ENCODE measurements at regions not wholly inside any gene's neighbourhood (a gene's known extent, or its start where the extent isn't known, plus 50 kb on each side); places are given as distances from the start of the nearest gene placed in this dataset.

DNA sequence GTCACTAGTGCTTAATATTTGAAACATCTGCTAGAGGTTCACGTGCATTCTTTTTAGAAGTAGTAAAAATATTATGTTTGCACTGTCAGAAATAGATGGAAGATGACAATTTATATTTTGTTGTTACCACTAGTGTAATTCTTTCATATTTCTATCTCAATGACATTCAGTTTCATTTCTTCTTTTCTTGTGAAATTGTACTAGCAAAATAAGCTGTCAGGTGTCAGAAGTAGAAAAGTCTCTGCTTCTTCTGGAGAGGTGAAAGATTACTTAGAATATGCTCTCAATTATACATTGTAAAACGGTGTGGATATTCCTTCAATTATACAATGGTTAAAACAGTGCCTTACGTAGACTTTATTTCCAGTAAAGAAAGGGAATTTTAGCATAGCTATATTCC lies 395.4 kb downstream of the CSNK1G3 start:
- DNase-seq: no peak

- DNase-seq: no peak
These were observed 394.8 kb downstream of the CSNK1G3 start for GRCh38 chr5:123906698-123907295.

DNA sequence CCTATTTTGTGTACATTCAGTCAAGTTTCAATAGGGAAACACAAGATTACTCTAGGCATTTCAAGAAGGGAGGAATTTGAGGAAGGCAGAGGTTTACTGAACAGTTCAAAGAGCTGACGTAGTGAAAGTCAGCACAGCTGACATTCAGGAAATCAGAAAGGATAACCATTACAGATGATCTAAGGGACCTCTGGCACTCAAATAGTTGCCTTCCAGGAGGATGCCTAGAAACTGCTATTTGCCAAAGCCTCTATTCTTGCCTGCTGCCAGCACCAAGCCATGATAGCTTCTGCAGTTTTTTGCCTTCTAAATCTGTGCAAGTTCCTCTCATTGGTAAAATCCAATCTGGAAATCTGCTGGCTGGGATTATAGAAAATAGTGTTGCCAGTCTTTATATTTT lies 373.1 kb downstream of the CSNK1G3 start:
- no peak for DNase-seq

GRCh38 chr5:123882965-123883345 lies 371.0 kb downstream of the CSNK1G3 start:
- no peak for DNase-seq

DNA sequence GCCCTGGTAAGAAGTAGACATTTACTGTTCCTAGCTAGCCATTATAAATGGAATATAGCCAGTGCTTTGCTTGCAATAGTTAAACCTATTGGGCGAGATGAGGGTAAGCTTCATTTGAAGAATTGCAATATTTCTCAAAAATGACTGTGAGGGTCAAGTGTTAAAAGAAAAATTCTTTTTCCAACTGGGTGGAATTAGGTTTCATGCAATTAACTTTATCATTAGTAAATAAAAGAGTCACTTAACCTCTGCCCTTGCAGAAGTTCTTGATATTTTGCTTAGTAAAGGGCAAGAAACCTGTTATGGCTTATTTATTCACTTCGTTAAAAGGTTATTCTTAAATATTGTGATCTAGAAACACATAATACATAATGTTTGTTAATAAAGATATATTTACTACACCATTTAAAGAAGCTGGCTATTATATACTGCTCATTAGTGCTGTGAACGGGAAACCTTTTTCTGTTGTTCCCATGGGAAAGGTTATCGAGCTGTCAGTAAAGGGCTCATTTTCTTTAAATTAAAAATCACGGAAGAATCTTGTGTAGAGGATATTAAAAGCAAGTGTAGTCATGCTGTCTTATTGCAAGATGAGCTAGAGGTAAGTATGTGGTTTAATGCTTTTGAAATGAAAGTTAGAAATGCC lies 370.5 kb downstream of the CSNK1G3 start:
- DNase-seq: no peak

GRCh38 chr5:123881759-123882244 lies 369.8 kb downstream of the CSNK1G3 start:
- DNase-seq: no peak

DNA sequence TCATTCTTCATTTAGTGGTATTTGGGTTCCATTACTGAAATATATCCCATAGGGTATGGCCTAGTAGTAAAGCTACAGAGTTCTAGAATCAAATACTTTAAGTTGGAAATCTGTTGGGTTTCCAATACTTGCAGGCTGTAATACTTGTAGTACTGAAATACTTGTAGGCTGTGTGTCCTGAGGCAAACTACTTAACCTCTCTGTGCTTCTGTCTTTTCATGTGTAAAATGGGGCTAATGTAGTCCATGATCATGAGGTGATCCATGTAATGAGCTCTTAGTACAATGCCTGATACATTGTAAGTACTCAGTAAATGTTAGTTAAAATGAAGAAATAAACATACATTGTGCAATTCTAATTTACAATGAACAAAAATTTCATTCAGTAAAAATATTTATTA lies 368.9 kb downstream of the CSNK1G3 start:
- DNase-seq: no peak

DNA sequence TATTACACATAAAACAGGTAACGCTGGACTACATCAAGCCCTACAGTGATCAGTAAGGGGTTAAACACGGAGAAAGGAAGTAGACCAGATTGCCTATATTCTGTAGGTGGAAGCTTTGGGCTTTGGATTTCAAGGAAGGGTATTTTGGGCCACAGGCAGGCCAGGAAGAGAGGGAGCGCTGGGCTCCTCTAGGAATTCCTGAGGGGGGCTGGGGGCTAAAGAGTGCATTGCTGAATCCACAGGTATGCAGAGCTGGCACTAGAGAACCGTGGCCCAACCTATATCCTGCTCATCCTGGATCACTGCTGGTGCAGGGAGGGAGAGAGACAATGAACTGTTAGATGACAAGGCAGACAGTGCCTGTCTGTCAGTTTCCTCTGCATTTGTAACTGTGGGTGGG lies 367.1 kb downstream of the CSNK1G3 start:
- DNase-seq: no peak

- no peak for DNase-seq
These were observed 364.4 kb downstream of the CSNK1G3 start for GRCh38 chr5:123876276-123876790.

GRCh38 chr5:123875561-123876275 lies 363.7 kb downstream of the CSNK1G3 start:
- DNase-seq: no peak

DNA sequence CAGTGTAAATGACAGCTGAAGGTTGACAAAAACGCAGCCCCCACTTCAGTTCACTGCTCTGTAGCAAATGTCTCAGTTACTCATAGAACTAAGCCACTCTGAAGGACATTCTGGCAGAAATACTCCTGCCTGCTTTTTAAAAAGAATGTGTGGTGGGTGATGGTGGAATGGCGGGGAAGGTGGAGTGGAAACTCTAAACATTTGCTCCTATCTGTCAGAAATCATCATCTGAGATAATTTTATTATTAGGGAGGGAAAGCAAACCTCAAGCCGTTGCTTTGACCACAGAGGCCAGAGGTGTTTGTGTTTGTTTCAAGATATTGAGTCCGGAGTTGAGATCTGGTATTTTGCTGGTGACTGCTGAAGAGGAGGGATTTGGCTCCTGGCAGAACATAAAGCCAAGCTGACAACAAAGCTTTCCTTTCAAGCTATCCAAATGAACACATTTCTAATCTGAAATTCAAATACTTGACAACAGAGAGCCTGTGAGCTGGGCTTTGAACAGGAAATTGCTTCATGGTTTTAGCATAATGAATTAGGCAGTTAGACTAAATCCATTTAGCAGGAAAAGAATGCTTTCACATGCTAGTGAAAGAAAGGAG lies 362.7 kb downstream of the CSNK1G3 start:
- no peak for DNase-seq

DNA sequence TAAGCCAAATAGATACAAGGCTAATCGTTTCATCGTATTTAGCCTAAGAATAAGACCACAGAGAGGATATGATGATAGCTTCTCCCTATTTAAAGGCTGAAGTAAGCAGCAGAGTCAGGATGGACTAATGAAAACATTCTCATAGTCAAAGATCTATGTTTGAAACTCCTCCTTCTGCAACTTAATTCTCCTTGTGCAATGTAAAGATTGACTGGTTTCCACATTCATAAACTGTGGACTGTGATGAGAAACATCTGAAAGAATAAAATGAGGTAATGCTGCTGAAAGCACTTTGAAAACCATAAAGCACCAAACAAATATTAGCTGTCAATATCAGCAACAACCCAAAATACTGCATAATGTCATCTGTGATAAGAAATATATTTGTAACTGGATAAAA lies 361.9 kb downstream of the CSNK1G3 start:
- no peak for DNase-seq

DNA sequence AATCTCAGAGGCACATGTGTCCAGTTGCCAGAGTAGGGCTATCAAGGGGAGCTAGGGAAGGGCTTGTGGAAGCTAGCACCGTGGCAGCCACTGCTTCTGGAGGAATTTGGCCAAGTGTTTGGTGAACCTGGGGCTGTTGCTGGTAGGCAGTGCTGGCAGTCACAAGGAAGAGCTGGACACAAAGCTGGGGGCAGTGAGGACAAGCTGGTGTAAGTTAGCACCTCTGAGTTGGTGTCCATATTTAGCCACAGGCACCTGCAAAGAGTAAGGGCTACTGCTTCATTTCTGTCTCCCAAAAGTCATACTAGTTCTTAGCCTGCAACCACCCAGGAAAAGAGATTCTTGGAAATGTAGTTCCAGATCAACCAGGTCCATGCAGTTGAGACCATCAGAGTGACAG lies 359.4 kb downstream of the CSNK1G3 start:
- DNase-seq: no peak

GRCh38 chr5:123868881-123869280 lies 356.9 kb downstream of the CSNK1G3 start:
- DNase-seq: no peak

DNA sequence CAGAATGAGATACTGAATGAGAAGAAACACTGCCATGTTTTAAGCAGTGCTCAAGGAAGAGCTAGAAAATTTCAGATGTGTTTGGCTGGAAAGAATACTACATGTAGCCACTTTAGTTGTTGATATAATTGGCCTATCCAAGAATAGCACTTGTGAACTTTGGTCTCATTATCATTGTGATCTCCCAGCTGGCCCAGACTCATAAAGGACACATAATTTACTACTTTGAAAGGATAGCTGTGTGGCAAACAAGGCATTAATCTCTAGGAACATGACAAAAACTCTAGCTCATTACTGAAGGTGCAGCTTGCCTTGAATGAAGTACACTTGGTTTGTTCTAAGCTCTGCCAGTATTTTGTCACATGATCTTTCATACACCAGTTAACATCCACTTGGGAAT lies 356.3 kb downstream of the CSNK1G3 start:
- DNase-seq: no peak

- no peak for DNase-seq
These were observed 353.7 kb downstream of the CSNK1G3 start for GRCh38 chr5:123865641-123866040.

- DNase-seq: no peak
These were observed 352.6 kb downstream of the CSNK1G3 start for GRCh38 chr5:123864578-123864977.

DNA sequence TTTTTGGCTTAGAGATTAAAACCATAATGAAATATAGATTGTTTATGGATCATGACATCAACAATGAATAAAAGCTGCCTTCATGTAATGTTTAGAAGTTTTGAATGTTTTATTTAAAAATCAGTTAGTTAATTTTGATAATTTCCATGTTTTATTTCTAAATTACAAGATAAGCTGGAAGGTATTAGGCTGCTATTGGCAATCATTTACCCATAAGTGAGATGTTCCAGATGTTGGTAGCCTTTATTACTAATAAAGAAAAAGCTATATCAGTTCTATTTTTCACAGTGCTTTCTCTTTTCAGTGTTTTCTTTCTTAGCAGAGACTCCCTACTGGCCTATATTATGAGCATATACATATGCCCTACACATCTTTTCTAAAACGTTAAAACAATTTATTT lies 347.0 kb downstream of the CSNK1G3 start:
- DNase-seq: no peak

GRCh38 chr5:123856766-123857165 lies 344.8 kb downstream of the CSNK1G3 start:
- DNase-seq: no peak

- no peak for DNase-seq
These were observed 343.6 kb downstream of the CSNK1G3 start for GRCh38 chr5:123855609-123856008.

- no peak for DNase-seq
These were observed 333.6 kb downstream of the CSNK1G3 start for GRCh38 chr5:123845356-123846100.

GRCh38 chr5:123844873-123845272 lies 332.9 kb downstream of the CSNK1G3 start:
- no peak for DNase-seq

- DNase-seq: no peak
These were observed 323.4 kb downstream of the CSNK1G3 start for GRCh38 chr5:123835421-123835820.

All from effector CD8-positive, alpha-beta T cell (primary cell).